Esophagus mucosa (tissue), 1 donor: ENCODE measurements at regions not wholly inside any gene's neighbourhood (a gene's known extent, or its start where the extent isn't known, plus 50 kb on each side); places are given as distances from the start of the nearest gene placed in this dataset.
"Not testable (repeated sequence)": the region's sequence is repeated elsewhere in the genome, so short reads cannot be mapped to it uniquely, and the experiment has no call there.

Experiments
- ATAC-seq: fragments of 200-7000 bp; cut with Tn5 transposase; one replicate; pipeline ENCODE4 v1.9.1; 2020
- donor health status: DM: yes; HTN: yes; CAD: no.

GRCh38 chr5:145652700-145653099 lies 182.4 kb downstream of the PRELID2 start:
- not testable (repeated sequence) for ATAC-seq

GRCh38 chr5:145647137-145647536 lies 188.0 kb downstream of the PRELID2 start:
- not testable (repeated sequence) for ATAC-seq

- ATAC-seq: not testable (repeated sequence)
Observed at GRCh38 chr5:145643214-145643613, 191.9 kb downstream of the PRELID2 start.

- ATAC-seq: no peak
Observed at GRCh38 chr5:145637396-145637795, 197.7 kb downstream of the PRELID2 start.

- no peak for ATAC-seq
Observed at GRCh38 chr5:145636371-145636770, 198.8 kb downstream of the PRELID2 start.

GRCh38 chr5:145633474-145633873 lies 201.7 kb downstream of the PRELID2 start:
- ATAC-seq: no peak

- no peak for ATAC-seq
Observed at GRCh38 chr5:145632701-145633100, 202.4 kb downstream of the PRELID2 start.

GRCh38 chr5:145629047-145629446 lies 206.1 kb downstream of the PRELID2 start:
- ATAC-seq: no peak

- ATAC-seq: no peak
Observed at GRCh38 chr5:145628525-145628924, 206.6 kb downstream of the PRELID2 start.

GRCh38 chr5:145619806-145620310 lies 215.3 kb downstream of the PRELID2 start:
- no peak for ATAC-seq

GRCh38 chr5:145616739-145617138 lies 218.4 kb downstream of the PRELID2 start:
- ATAC-seq: not testable (repeated sequence)

GRCh38 chr5:145598983-145599382 lies 236.2 kb downstream of the PRELID2 start:
- ATAC-seq: no peak

- ATAC-seq: peak; percentile 69
Observed at GRCh38 chr5:145598184-145598583, 237.0 kb downstream of the PRELID2 start.

- ATAC-seq: no peak
Observed at GRCh38 chr5:145591578-145591977, 243.6 kb downstream of the PRELID2 start.

- ATAC-seq: no peak
Observed at GRCh38 chr5:145589063-145589462, 246.1 kb downstream of the PRELID2 start.

GRCh38 chr5:145588558-145588957 lies 246.6 kb downstream of the PRELID2 start:
- ATAC-seq: no peak

GRCh38 chr5:145588113-145588512 lies 247.0 kb downstream of the PRELID2 start:
- no peak for ATAC-seq

- ATAC-seq: no peak
Observed at GRCh38 chr5:145587710-145588109, 247.4 kb downstream of the PRELID2 start.

- ATAC-seq: no peak
Observed at GRCh38 chr5:145587308-145587672, 247.9 kb downstream of the PRELID2 start.

GRCh38 chr5:145586661-145587307 lies 248.4 kb downstream of the PRELID2 start:
- no peak for ATAC-seq

- ATAC-seq: peak; percentile 60
Observed at GRCh38 chr5:145585443-145586148, 249.5 kb downstream of the PRELID2 start.

GRCh38 chr5:145579301-145579700 lies 255.8 kb downstream of the PRELID2 start:
- no peak for ATAC-seq

GRCh38 chr5:145574889-145575573 lies 260.1 kb downstream of the PRELID2 start:
- no peak for ATAC-seq

GRCh38 chr5:145568581-145568980 lies 266.6 kb downstream of the PRELID2 start:
- no peak for ATAC-seq
